Sigmoid colon (tissue), 6 donors: ENCODE measurements at regions not wholly inside any gene's neighbourhood (a gene's known extent, or its start where the extent isn't known, plus 50 kb on each side); places are given as distances from the start of the nearest gene placed in this dataset.

Experiments used
- DNase-seq: peaks from one replicate; pipeline ENCODE4 v3.0.0-alpha.2; 2019
- H3K27ac ChIP-seq, 4 donors: fragments of 200-600 bp; sonication (generic); one replicate each; pipeline ENCODE4 v1.5.1; 2016 to 2019; ENCODE audit warnings: mild to moderate bottlenecking in 1 of 4
- H3K27me3 ChIP-seq, 3 donors: fragments of 200-600 bp; sonication (generic); one replicate each; pipeline ENCODE4 v1.5.1; 2019; ENCODE audit warnings: mild to moderate bottlenecking in 1 of 3
- H3K36me3 ChIP-seq, 4 donors: fragments of 200-600 bp; sonication (generic); one replicate each; pipeline ENCODE4 v1.5.1; 2016 to 2019
- H3K4me1 ChIP-seq, 4 donors: fragments of 200-600 bp; sonication (generic); one replicate each; pipeline ENCODE4 v1.5.1; 2017 to 2019
- H3K4me3 ChIP-seq, 4 donors: fragments of 200-600 bp; sonication (generic); one replicate each; pipeline ENCODE4 v1.5.1; 2017 to 2019; ENCODE audit warnings: mild to moderate bottlenecking in 2 of 4, moderate library complexity in 1 of 4
- H3K9me3 ChIP-seq, 4 donors: fragments of 200-600 bp in 3 of 4; sonication (generic) in 3 of 4; one replicate each; pipeline versions ENCODE4 v1.5.1 to v1.6.1; 2013 to 2019
- CTCF ChIP-seq, 4 experiments: fragments of 450-650 bp in 3 of 4; fragments of 200-600 bp in 1 of 4; IDR thresholded peaks; one replicate each; pipeline ENCODE4 v1.5.1; 2016 to 2019; ENCODE audit warnings: antibody characterized with exemption in 4 of 4, mild to moderate bottlenecking in 3 of 4, moderate library complexity in 2 of 4
- EP300 ChIP-seq, 4 donors: sonication (generic); formaldehyde crosslinking; IDR thresholded peaks; one replicate each; pipeline ENCODE4 v1.6.1; 2017; ENCODE audit warnings: antibody characterized with exemption in 4 of 4
- POLR2A ChIP-seq, 2 donors: fragments of 450-650 bp; IDR thresholded peaks; one replicate each; pipeline ENCODE4 v1.6.1; 2016; ENCODE audit warnings: antibody characterized with exemption in 2 of 2, mild to moderate bottlenecking in 2 of 2, moderate library complexity in 2 of 2
- POLR2AphosphoS5 ChIP-seq, 4 donors: sonication (generic); formaldehyde crosslinking; IDR thresholded peaks; one replicate each; pipeline ENCODE4 v1.6.1; 2017; ENCODE audit warnings: antibody characterized with exemption in 4 of 4
- whole genome bisulfite sequencing, 2 donors: extraction: QIAGEN DNeasy Blood & Tissue Kit; methylation state at CpG; one replicate each; pipeline ENCODE4 v1.1.7; 2013; 5-methylcytosine and 5-hydroxymethylcytosine counted together
- intact Hi-C: fragments of 100-400 bp; cut with DNase I; formaldehyde crosslinking; loops from one replicate; pipeline ENCODE4 v1.15.1; 2023
- donor health status: healthy with polysubstance abuse.
- donor health status: healthy.

GRCh38 chr12:59268295-59268809, 327.5 kb upstream of the SLC16A7 start:
- no peak for TF ChIP-seq CTCF (IDR thresholded peaks at IDR 0.05)
- TF ChIP-seq EP300 (IDR thresholded peaks at IDR 0.05), result no peak
- no peak for TF ChIP-seq POLR2AphosphoS5 (IDR thresholded peaks at IDR 0.05)
- no peak for TF ChIP-seq POLR2A (IDR thresholded peaks at IDR 0.05)
- Histone ChIP-seq H3K27ac (no peak overlapping the region), H3K4me1 (no peaks in the 10 kb centered on the region), H3K27me3 (no peaks in the 10 kb centered on the region), H3K4me3 (no peak overlapping the region), H3K36me3 (no peaks in the 10 kb centered on the region), H3K9me3 (peaks cover 0 to under 1% (median 0%) of the 10 kb centered on the region in 4 donors)
- DNase-seq, result no peak
- intact Hi-C loops, result no loop called here
- 74 to 78% methylated on average over 2 of the region's 2 CpGs for WGBS, 2 donors

- H3K36me3 ChIP-seq, result no peaks in the 10 kb centered on the region
- no peaks in the 10 kb centered on the region for H3K4me1 ChIP-seq
- DNase-seq, result no peak
- no peak overlapping the region for H3K4me3 ChIP-seq
- H3K27me3 ChIP-seq, result no peaks in the 10 kb centered on the region
- H3K9me3 ChIP-seq, result no peaks in the 10 kb centered on the region
- 55 to 81% methylated on average over 2 of the region's 2 CpGs for WGBS, 2 donors
- H3K27ac ChIP-seq, result no peak overlapping the region
- TF ChIP-seq EP300 (IDR thresholded peaks at IDR 0.05) (no peak), CTCF (IDR thresholded peaks at IDR 0.05) (no peak), POLR2A (IDR thresholded peaks at IDR 0.05) (no peak), POLR2AphosphoS5 (IDR thresholded peaks at IDR 0.05) (no peak)
- intact Hi-C loops, result no loop called here
These were observed 335.6 kb upstream of the SLC16A7 start for GRCh38 chr12:59260202-59260601.

GRCh38 chr12:59252731-59253130, 332.4 kb upstream of the LRIG3 start:
- Histone ChIP-seq H3K36me3 (no peaks in the 10 kb centered on the region), H3K27me3 (no peaks in the 10 kb centered on the region), H3K4me3 (no peak overlapping the region), H3K27ac (no peak overlapping the region), H3K9me3 (peaks cover 0 to 2% (median 1%) of the 10 kb centered on the region in 4 donors), H3K4me1 (no peaks in the 10 kb centered on the region)
- DNase-seq, result no peak
- intact Hi-C loops, result no loop called here
- TF ChIP-seq POLR2AphosphoS5 (IDR thresholded peaks at IDR 0.05), result no peak
- TF ChIP-seq POLR2A (IDR thresholded peaks at IDR 0.05), result no peak
- no peak for TF ChIP-seq EP300 (IDR thresholded peaks at IDR 0.05)
- TF ChIP-seq CTCF (IDR thresholded peaks at IDR 0.05), result no peak

GRCh38 chr12:59250766-59251165, 330.5 kb upstream of the LRIG3 start:
- intact Hi-C loops, result no loop called here
- no peak for DNase-seq

More at GRCh38 chr12:59250766-59251165, 330.5 kb upstream of the LRIG3 start:
- no peak overlapping the region for H3K27ac ChIP-seq
- H3K36me3 ChIP-seq, result no peaks in the 10 kb centered on the region
- H3K4me1 ChIP-seq, result no peaks in the 10 kb centered on the region
- no peak overlapping the region for H3K4me3 ChIP-seq
- H3K9me3 ChIP-seq, result peaks cover 0 to 2% (median 1%) of the 10 kb centered on the region in 4 donors
- no peak for TF ChIP-seq CTCF (IDR thresholded peaks at IDR 0.05)
- TF ChIP-seq POLR2A (IDR thresholded peaks at IDR 0.05), result no peak
- no peak for TF ChIP-seq EP300 (IDR thresholded peaks at IDR 0.05)
- no peak for TF ChIP-seq POLR2AphosphoS5 (IDR thresholded peaks at IDR 0.05)
- H3K27me3 ChIP-seq, result no peaks in the 10 kb centered on the region
